ENCODE measurements at regions not wholly inside any gene's neighbourhood (a gene's known extent, or its start where the extent isn't known, plus 50 kb on each side); places are given as distances from the start of the nearest gene placed in this dataset.

GRCh38 chr3:15978801-15979200, 181.0 kb upstream of the ANKRD28 start:
- TF ChIP-seq CTCF (IDR thresholded peaks at IDR 0.05), result no peak
- TF ChIP-seq POLR2A (IDR thresholded peaks at IDR 0.05), result no peak

Data from uterus (tissue), 2 donors.